HEK293T (cell line): ENCODE measurements at regions not wholly inside any gene's neighbourhood (a gene's known extent, or its start where the extent isn't known, plus 50 kb on each side); places are given as distances from the start of the nearest gene placed in this dataset.

Source experiments
- ARNT ChIP-seq: fragments of 450-650 bp; IDR thresholded peaks from 2 replicates; pipeline ENCODE4 v1.6.1; 2017; ENCODE audit warnings: mild to moderate bottlenecking
- BHLHE40 ChIP-seq: fragments of 450-650 bp; IDR thresholded peaks from 2 replicates; pipeline ENCODE4 v1.6.1; 2016; ENCODE audit warnings: mild to moderate bottlenecking, moderate library complexity, borderline replicate concordance
- FOXA1 ChIP-seq: fragments of 450-650 bp; IDR thresholded peaks from 2 replicates; pipeline ENCODE4 v1.6.1; 2016; ENCODE audit warnings: mild to moderate bottlenecking
- FOXK2 ChIP-seq: fragments of 450-650 bp; IDR thresholded peaks from 2 replicates; pipeline ENCODE4 v1.6.1; 2016; ENCODE audit warnings: mild to moderate bottlenecking
- LEF1 ChIP-seq: fragments of 450-650 bp; IDR thresholded peaks from 2 replicates; pipeline ENCODE4 v1.6.1; 2017; ENCODE audit warnings: mild to moderate bottlenecking, borderline replicate concordance
- SUZ12 ChIP-seq: fragments of 450-650 bp; IDR thresholded peaks from 2 replicates; pipeline ENCODE4 v1.6.1; 2016; ENCODE audit warnings: mild to moderate bottlenecking
- ZNF384 ChIP-seq: fragments of 450-650 bp; IDR thresholded peaks from 2 replicates; pipeline ENCODE4 v1.6.1; 2016

DNA sequence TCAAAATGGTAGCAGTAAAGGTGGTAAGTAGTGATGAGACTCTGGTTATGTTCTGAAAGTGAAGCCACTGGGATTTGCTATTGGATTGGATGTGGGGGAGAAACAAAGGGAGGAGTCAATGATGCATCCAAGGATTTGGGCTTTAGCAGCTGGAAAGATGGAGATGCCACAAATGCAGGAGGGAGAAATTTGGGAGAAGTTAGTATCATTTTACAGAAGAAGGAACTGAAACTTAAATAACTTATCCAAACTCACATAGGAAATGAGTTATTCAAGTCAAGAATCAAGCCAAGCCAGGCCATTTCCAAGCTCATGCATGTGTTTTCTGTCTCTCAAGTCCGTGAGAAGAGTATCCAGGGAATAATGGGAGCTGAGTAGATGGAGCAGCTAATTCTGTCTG lies 155.1 kb upstream of the TNFAIP3 start:
- no peak for TF ChIP-seq FOXK2
- TF ChIP-seq BHLHE40: no peak
- no peak for TF ChIP-seq ZNF384
- TF ChIP-seq SUZ12: no peak
- TF ChIP-seq ARNT: no peak
- TF ChIP-seq FOXA1: no peak
- no peak for TF ChIP-seq LEF1
